ENCODE measurements at regions not wholly inside any gene's neighbourhood (a gene's known extent, or its start where the extent isn't known, plus 50 kb on each side); places are given as distances from the start of the nearest gene placed in this dataset.

GRCh38 chr11:115929618-115930129 lies 425.5 kb upstream of the CADM1 start:
- TF ChIP-seq POLR2AphosphoS5 (IDR thresholded peaks at IDR 0.05) (no peak), CTCF (IDR thresholded peaks at IDR 0.05) (no peak), POLR2A (IDR thresholded peaks at IDR 0.05) (no peak), EP300 (IDR thresholded peaks at IDR 0.05) (no peak)

Measured in gastroesophageal sphincter (tissue), 3 donors.